Loucy (cell line): ENCODE measurements at regions not wholly inside any gene's neighbourhood (a gene's known extent, or its start where the extent isn't known, plus 50 kb on each side); places are given as distances from the start of the nearest gene placed in this dataset.
"Not testable (repeated sequence)": the region's sequence is repeated elsewhere in the genome, so short reads cannot be mapped to it uniquely, and the experiment has no call there.

ENCODE experiments used
- H2AFZ ChIP-seq: fragments of 200-600 bp; sonication (generic); 2 replicates; pipeline ENCODE4 v1.6.0; 2016; ENCODE audit warnings: antibody characterized with exemption, mild to moderate bottlenecking, low read length, moderate library complexity
- H3F3A ChIP-seq: fragments of 200-600 bp; 2 replicates; pipeline ENCODE4 v1.6.0; 2016; ENCODE audit warnings: antibody characterized with exemption, low read depth, mild to moderate bottlenecking
- H3K27me3 ChIP-seq: fragments of 200-600 bp; sonication (generic); 2 replicates; pipeline ENCODE4 v1.6.1; 2014; ENCODE audit warnings: low read length, mild to moderate bottlenecking; ENCODE audit not compliant: insufficient read depth, poor library complexity, severe bottlenecking
- H3K36me3 ChIP-seq: fragments of 200-600 bp; sonication (generic); 2 replicates; pipeline ENCODE4 v1.6.1; 2016; ENCODE audit warnings: low read length; ENCODE audit not compliant: insufficient read depth
- H3K4me1 ChIP-seq: fragments of 200-600 bp; sonication (generic); 2 replicates; pipeline ENCODE4 v1.5.1; 2014; ENCODE audit warnings: low read length, mild to moderate bottlenecking; ENCODE audit not compliant: insufficient read depth, poor library complexity, severe bottlenecking
- H3K4me2 ChIP-seq: fragments of 200-600 bp; sonication (generic); 2 replicates; pipeline ENCODE4 v1.6.0; 2014; ENCODE audit warnings: antibody characterized with exemption, low read length, low read depth, mild to moderate bottlenecking; ENCODE audit not compliant: poor library complexity, severe bottlenecking
- H3K4me3 ChIP-seq: fragments of 200-600 bp; sonication (generic); 2 replicates; pipeline ENCODE4 v1.5.1; 2014; ENCODE audit warnings: low read length, mild to moderate bottlenecking, mixed read lengths; ENCODE audit not compliant: poor library complexity, severe bottlenecking
- H3K79me2 ChIP-seq: fragments of 200-600 bp; sonication (generic); 2 replicates; pipeline ENCODE4 v1.6.1; 2014; ENCODE audit warnings: low read length; ENCODE audit not compliant: insufficient read depth
- H3K9ac ChIP-seq: fragments of 200-600 bp; sonication (generic); 2 replicates; pipeline ENCODE4 v1.6.0; 2014; ENCODE audit warnings: mild to moderate bottlenecking, low read depth, low read length, moderate library complexity; ENCODE audit not compliant: poor library complexity, severe bottlenecking
- H3K9me2 ChIP-seq: fragments of 200-600 bp; sonication (generic); replicated peaks from 2 replicates; pipeline ENCODE4 v1.6.1; 2016; ENCODE audit warnings: low read depth, low read length, mixed read lengths
- H3K9me3 ChIP-seq: fragments of 200-600 bp; sonication (generic); 2 replicates; pipeline ENCODE4 v1.6.1; 2014; ENCODE audit warnings: mild to moderate bottlenecking, antibody characterized with exemption, low read length, low read depth; ENCODE audit not compliant: insufficient read depth
- H4K20me1 ChIP-seq: fragments of 200-600 bp; sonication (generic); 2 replicates; pipeline ENCODE4 v1.6.0; 2014; ENCODE audit warnings: antibody characterized with exemption, low read length, mild to moderate bottlenecking; ENCODE audit not compliant: insufficient read depth, poor library complexity, severe bottlenecking
- CTCF ChIP-seq: fragments of 200-600 bp; sonication (generic); conservative IDR thresholded peaks from 2 replicates; pipeline ENCODE4 v1.5.1; 2014; ENCODE audit warnings: mild to moderate bottlenecking, antibody characterized with exemption, low read length
- EZH2phosphoT487 ChIP-seq: fragments of 200-600 bp; IDR thresholded peaks from 2 replicates; pipeline ENCODE4 v1.6.1; 2018; ENCODE audit warnings: antibody characterized with exemption, mild to moderate bottlenecking, moderate library complexity, borderline replicate concordance

DNA sequence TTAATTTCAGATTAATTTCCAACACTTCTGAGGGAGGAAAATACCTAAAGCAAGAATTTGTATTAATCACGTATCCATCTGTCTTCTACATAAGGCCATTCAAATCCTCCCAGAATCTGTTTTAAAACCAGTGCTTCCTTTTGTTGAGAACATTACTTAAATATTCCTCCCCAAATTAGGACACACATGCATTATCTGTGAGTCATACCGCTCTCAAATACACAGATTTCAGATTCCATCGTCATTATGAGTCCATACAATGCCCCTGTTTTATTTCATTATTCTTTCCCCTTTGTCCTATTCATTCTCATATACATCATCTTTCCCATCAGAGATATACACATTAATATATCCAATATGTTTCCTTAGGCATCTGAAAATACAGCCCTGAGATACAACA lies 57.3 kb upstream of the PRSS12 start:
- Histone ChIP-seq H3K9me3 (no peaks in the 10 kb centered on the region), H3K4me3 (no peak overlapping the region), H3K4me1 (no peaks in the 10 kb centered on the region), H3K9me2 (no peaks in the 10 kb centered on the region), H3F3A (no peaks in the 10 kb centered on the region), H3K79me2 (no peaks in the 10 kb centered on the region), H3K27me3 (no peaks in the 10 kb centered on the region), H3K4me2 (no peak overlapping the region), H2AFZ (no peak overlapping the region), H4K20me1 (no peaks in the 10 kb centered on the region), H3K36me3 (no peaks in the 10 kb centered on the region), H3K9ac (no peak overlapping the region)
- TF ChIP-seq CTCF = no peak
- no peak for TF ChIP-seq EZH2phosphoT487

DNA sequence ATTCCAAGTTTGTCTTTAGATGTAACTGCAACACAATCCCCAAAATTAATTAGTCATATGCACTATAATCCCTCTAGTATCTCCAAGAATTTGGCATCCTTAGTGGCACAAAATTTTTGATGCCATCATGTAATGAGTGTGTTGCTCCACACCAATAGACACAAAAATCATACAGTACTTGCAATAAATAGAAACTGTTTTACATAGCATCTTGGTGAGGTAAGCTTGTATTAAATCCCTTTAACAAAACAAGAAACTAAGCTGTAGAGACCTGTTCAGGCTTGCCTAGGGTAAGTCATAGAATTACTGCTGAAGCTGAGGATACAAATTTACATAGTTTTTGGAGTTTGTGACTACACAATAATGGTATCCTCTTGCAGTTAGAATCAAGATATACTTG lies 64.5 kb upstream of the PRSS12 start:
- Histone ChIP-seq H2AFZ (no peak overlapping the region), H3K9me3 (no peaks in the 10 kb centered on the region), H3K4me3 (no peak overlapping the region), H4K20me1 (no peaks in the 10 kb centered on the region), H3K4me2 (no peak overlapping the region), H3K4me1 (no peaks in the 10 kb centered on the region), H3F3A (no peaks in the 10 kb centered on the region), H3K79me2 (no peaks in the 10 kb centered on the region), H3K9me2 (no peaks in the 10 kb centered on the region), H3K36me3 (no peaks in the 10 kb centered on the region), H3K27me3 (no peaks in the 10 kb centered on the region), H3K9ac (no peak overlapping the region)
- TF ChIP-seq CTCF (no peak), EZH2phosphoT487 (no peak)

GRCh38 chr4:118417800-118418199 lies 65.0 kb upstream of the PRSS12 start:
- H3K27me3 ChIP-seq, H3K4me2 ChIP-seq, H3F3A ChIP-seq, H3K9ac ChIP-seq, H4K20me1 ChIP-seq, H3K9me3 ChIP-seq, H2AFZ ChIP-seq, H3K36me3 ChIP-seq, H3K4me3 ChIP-seq, H3K79me2 ChIP-seq, H3K4me1 ChIP-seq, H3K9me2 ChIP-seq: not testable (repeated sequence)

DNA sequence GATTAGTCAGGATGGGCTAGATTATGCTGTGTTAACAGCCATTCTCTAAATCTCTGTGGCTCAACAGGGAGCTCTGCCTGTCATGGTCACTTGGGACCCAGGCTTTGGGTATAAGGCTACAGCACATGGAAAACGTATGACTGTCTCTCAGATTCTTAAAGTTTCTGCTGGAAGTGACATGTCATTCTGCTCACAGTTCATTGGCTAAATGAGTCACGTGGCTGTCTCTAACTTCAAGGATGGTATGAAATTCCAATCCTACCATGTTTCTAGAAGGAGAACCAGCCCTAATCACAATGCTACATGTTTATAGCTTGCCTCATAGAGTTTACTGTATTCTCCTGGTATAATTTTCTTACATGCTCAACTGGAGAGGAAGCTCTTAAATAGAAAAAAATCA lies 65.6 kb upstream of the PRSS12 start:
- H3K4me3 ChIP-seq, H3K27me3 ChIP-seq, H4K20me1 ChIP-seq: not testable (repeated sequence)

DNA sequence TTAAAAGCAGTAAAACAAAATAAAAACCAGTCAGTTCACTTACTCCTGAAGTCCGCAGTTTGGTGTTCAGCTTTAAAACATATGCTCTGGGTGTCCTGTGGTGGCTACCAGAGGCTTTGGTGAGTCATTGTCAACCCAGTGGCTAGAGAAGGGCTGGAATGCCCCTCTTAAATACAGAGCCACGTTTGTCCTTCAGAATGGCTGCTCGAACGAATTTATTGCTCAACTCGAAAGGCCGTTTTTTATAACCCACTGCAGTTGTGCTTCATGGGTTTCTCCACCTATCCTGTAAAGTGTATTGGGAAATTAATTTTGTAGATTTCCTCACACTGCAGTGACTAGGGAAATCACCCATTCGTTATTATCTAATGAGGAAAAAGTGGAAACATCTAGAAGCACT lies 66.8 kb upstream of the PRSS12 start:
- H3K4me3 ChIP-seq, H3K9me3 ChIP-seq, H3K79me2 ChIP-seq, H4K20me1 ChIP-seq, H2AFZ ChIP-seq, H3K9me2 ChIP-seq, H3K36me3 ChIP-seq, H3F3A ChIP-seq, H3K27me3 ChIP-seq, H3K4me2 ChIP-seq, H3K9ac ChIP-seq, H3K4me1 ChIP-seq: not testable (repeated sequence)

More for the DNA sequence above, 65.6 kb upstream of the PRSS12 start:
- H3K9ac ChIP-seq, H3K79me2 ChIP-seq, H3K36me3 ChIP-seq, H2AFZ ChIP-seq, H3K9me2 ChIP-seq, H3K4me2 ChIP-seq, H3K9me3 ChIP-seq, H3F3A ChIP-seq, H3K4me1 ChIP-seq: not testable (repeated sequence)
